H1 (cell line): ENCODE measurements at regions not wholly inside any gene's neighbourhood (a gene's known extent, or its start where the extent isn't known, plus 50 kb on each side); places are given as distances from the start of the nearest gene placed in this dataset.

Source experiments
- CTCF ChIA-PET: fragments of 300-600 bp; sonication (Branson Sonifier 250); formaldehyde crosslinking; loops from one replicate; lab custom pipeline; 2021; ENCODE audit not compliant: partially characterized antibody; lab: Charles Lee
- POLR2A ChIA-PET: fragments of 300-600 bp; sonication (Branson Sonifier 250); formaldehyde crosslinking; loops from one replicate; lab custom pipeline; 2021; ENCODE audit warnings: inconsistent platforms; ENCODE audit not compliant: partially characterized antibody; lab: Charles Lee
- DNase-seq, 2 experiments: peaks; one replicate each; pipeline versions ENCODE4 v3.0.0 to v3.0.0-alpha.2; 2010 to 2022; ENCODE audit warnings: low spot score in 2 of 2, low read depth in 1 of 2, mixed read lengths in 1 of 2
- FAIRE-seq: peaks from 2 replicates; lab custom pipeline; 2011; peaks lifted over from hg19 to GRCh38; lab: Jason Lieb, UNC
- H2AFZ ChIP-seq: 2 replicates; pipeline ENCODE4 v1.8.1; 2012; ENCODE audit warnings: low read length, inconsistent platforms
- H2AK5ac ChIP-seq: 2 replicates; pipeline ENCODE4 v1.6.1; 2013; ENCODE audit warnings: low read depth, low read length
- H2BK120ac ChIP-seq: replicated peaks from 2 replicates; pipeline ENCODE3; 2013; ENCODE audit warnings: low read depth, low read length, inconsistent platforms
- H2BK12ac ChIP-seq: 2 replicates; pipeline ENCODE4 v1.6.1; 2013; ENCODE audit warnings: low read depth, low read length
- H2BK15ac ChIP-seq: 2 replicates; pipeline ENCODE4 v1.6.1; 2013; ENCODE audit warnings: low read length
- H2BK20ac ChIP-seq: 2 replicates; pipeline ENCODE4 v1.6.1; 2013; ENCODE audit warnings: low read length
- H2BK5ac ChIP-seq: 2 replicates; pipeline ENCODE4 v1.6.1; 2013; ENCODE audit warnings: low read depth, low read length
- H3K14ac ChIP-seq: 2 replicates; pipeline ENCODE4 v1.6.1; 2013; ENCODE audit warnings: inconsistent platforms; ENCODE audit not compliant: insufficient read length
- H3K18ac ChIP-seq: 2 replicates; pipeline ENCODE4 v1.6.1; 2013; ENCODE audit warnings: low read length; ENCODE audit errors: extremely low read depth
- H3K23ac ChIP-seq: 2 replicates; pipeline ENCODE4 v1.6.1; 2013; ENCODE audit warnings: inconsistent platforms; ENCODE audit not compliant: insufficient read length
- H3K23me2 ChIP-seq: 2 replicates; pipeline ENCODE4 v1.6.1; 2013; ENCODE audit warnings: low read depth, low read length
- H3K27ac ChIP-seq: 2 replicates; pipeline ENCODE4 v1.6.1; 2011; ENCODE audit warnings: low read depth, low read length, inconsistent platforms
- H3K27me3 ChIP-seq, 4 experiments: replicated peaks in 1 of 4; 1 replicate in 1 of 4; 2 replicates in 3 of 4; pipeline versions ENCODE4 v1.6.1 to v1.8.1; 2011 to 2013; ENCODE audit warnings: low read length in 3 of 4, mild to moderate bottlenecking in 3 of 4, inconsistent platforms in 2 of 4, mixed read lengths in 2 of 4, moderate library complexity in 1 of 4; ENCODE audit not compliant: control insufficient read depth in 3 of 4, insufficient read depth in 3 of 4; ENCODE audit errors: extremely low read depth in 1 of 4
- H3K36me3 ChIP-seq, 4 experiments: 2 replicates each; pipeline versions ENCODE4 v1.6.1 to v1.8.1; 2011 to 2013; ENCODE audit warnings: mild to moderate bottlenecking in 4 of 4, low read length in 3 of 4, moderate library complexity in 2 of 4, control low read depth in 1 of 4, inconsistent platforms in 1 of 4; ENCODE audit not compliant: insufficient read depth in 4 of 4, control insufficient read depth in 2 of 4
- H3K4ac ChIP-seq: replicated peaks from 2 replicates; pipeline ENCODE3; 2013; ENCODE audit warnings: low read length, low read depth, mixed read lengths, inconsistent platforms; ENCODE audit not compliant: insufficient read length
- H3K4me1 ChIP-seq, 4 experiments: replicated peaks in 1 of 4; 1 replicate in 1 of 4; 2 replicates in 3 of 4; pipeline versions ENCODE4 v1.6.1 to v1.8.1; 2011 to 2013; ENCODE audit warnings: low read length in 3 of 4, inconsistent platforms in 2 of 4, mixed read lengths in 1 of 4; ENCODE audit not compliant: insufficient read depth in 4 of 4, control insufficient read depth in 3 of 4
- H3K4me2 ChIP-seq, 2 experiments: 2 replicates each; pipeline versions ENCODE4 v1.6.1 to v1.8.1; 2011 to 2013; ENCODE audit warnings: low read depth in 2 of 2, low read length in 2 of 2, control low read depth in 1 of 2, inconsistent platforms in 1 of 2, mild to moderate bottlenecking in 1 of 2; ENCODE audit not compliant: insufficient read depth in 1 of 2
- H3K4me3 ChIP-seq, 4 experiments: fragments of 200-600, 300-600 bp in 1 of 4; sonication (generic), shearing (Covaris generic), sonication (Bioruptor Twin) in 1 of 4; 2 replicates each; pipeline versions ENCODE4 v1.5.1 to v1.8.1; 2011 to 2016; ENCODE audit warnings: low read length in 4 of 4, low read depth in 3 of 4, control low read depth in 2 of 4, inconsistent platforms in 2 of 4, mild to moderate bottlenecking in 2 of 4, mixed read lengths in 1 of 4, moderate library complexity in 1 of 4; ENCODE audit not compliant: insufficient read depth in 2 of 4; ENCODE audit errors: extremely low read depth in 1 of 4
- H3K56ac ChIP-seq: replicated peaks from 2 replicates; pipeline ENCODE3; 2013; ENCODE audit warnings: low read depth, mild to moderate bottlenecking, mixed read lengths, low read length, inconsistent platforms; ENCODE audit not compliant: insufficient read length
- H3K79me1 ChIP-seq: 2 replicates; pipeline ENCODE4 v1.6.1; 2013; ENCODE audit warnings: low read depth, low read length, control low read depth
- H3K79me2 ChIP-seq, 2 experiments: 2 replicates each; pipeline versions ENCODE4 v1.6.1 to v1.8.1; 2012 to 2013; ENCODE audit warnings: low read length in 2 of 2, mild to moderate bottlenecking in 2 of 2, inconsistent platforms in 1 of 2; ENCODE audit not compliant: insufficient read depth in 2 of 2, control insufficient read depth in 1 of 2
- H3K9ac ChIP-seq, 4 experiments: replicated peaks in 1 of 4; 1 replicate in 1 of 4; 2 replicates in 3 of 4; pipeline versions ENCODE4 v1.6.1 to v1.8.1; 2011 to 2013; ENCODE audit warnings: low read depth in 3 of 4, low read length in 3 of 4, control low read depth in 2 of 4, mild to moderate bottlenecking in 2 of 4, moderate library complexity in 2 of 4, inconsistent platforms in 1 of 4; ENCODE audit errors: extremely low read depth in 1 of 4
- H3K9me3 ChIP-seq, 2 experiments: 2 replicates each; pipeline versions ENCODE4 v1.6.1 to v1.8.1; 2012 to 2013; ENCODE audit warnings: mild to moderate bottlenecking in 2 of 2, moderate library complexity in 2 of 2, control low read depth in 1 of 2, inconsistent platforms in 1 of 2, low read depth in 1 of 2, low read length in 1 of 2, mixed read lengths in 1 of 2; ENCODE audit not compliant: insufficient read depth in 2 of 2
- H4K20me1 ChIP-seq, 2 experiments: replicated peaks in 1 of 2; 2 replicates each; pipeline versions ENCODE3 to v1.8.1; 2011 to 2013; ENCODE audit warnings: inconsistent platforms in 2 of 2, low read length in 2 of 2, mild to moderate bottlenecking in 1 of 2; ENCODE audit not compliant: insufficient read depth in 2 of 2, control insufficient read depth in 1 of 2
- H4K5ac ChIP-seq: 2 replicates; pipeline ENCODE4 v1.6.1; 2013; ENCODE audit warnings: low read length, low read depth, mixed read lengths, inconsistent platforms; ENCODE audit not compliant: insufficient read length
- H4K8ac ChIP-seq: 2 replicates; pipeline ENCODE4 v1.8.0; 2013; ENCODE audit warnings: mild to moderate bottlenecking, moderate library complexity, low read length, inconsistent platforms; ENCODE audit not compliant: insufficient read depth; ENCODE audit errors: extremely low read depth
- H4K91ac ChIP-seq: replicated peaks from 2 replicates; pipeline ENCODE3; 2013; ENCODE audit warnings: low read length, mixed read lengths, inconsistent platforms; ENCODE audit not compliant: insufficient read length
- CBX8 ChIP-seq: fragments of 300-800, 300-1000 bp; sonication (generic); IDR thresholded peaks from 2 replicates; pipeline ENCODE4 v1.7.1; 2016; ENCODE audit warnings: low read depth, low read length, borderline replicate concordance
- KDM4A ChIP-seq: IDR thresholded peaks from one replicate; pipeline ENCODE4 v1.7.1; 2012; ENCODE audit warnings: low read depth, mild to moderate bottlenecking, moderate library complexity, low read length, inconsistent platforms; ENCODE audit not compliant: severe bottlenecking
- NANOG ChIP-seq: IDR thresholded peaks from 2 replicates; pipeline ENCODE4 v1.6.1; 2011; ENCODE audit warnings: low read length, low read depth, mild to moderate bottlenecking, inconsistent platforms; ENCODE audit not compliant: insufficient read depth, poor library complexity, severe bottlenecking
- RAD21 ChIP-seq, 2 experiments: IDR thresholded peaks in 1 of 2; conservative IDR thresholded peaks in 1 of 2; 2 replicates each; pipeline ENCODE4 v1.6.1; 2011; ENCODE audit warnings: low read depth in 2 of 2, low read length in 2 of 2, improper control_type of control experiment in 1 of 2, inconsistent platforms in 1 of 2, mild to moderate bottlenecking in 1 of 2, moderate library complexity in 1 of 2
- SIN3A ChIP-seq, 2 experiments: IDR thresholded peaks in 1 of 2; conservative IDR thresholded peaks in 1 of 2; 2 replicates each; pipeline ENCODE4 v1.6.1; 2011 to 2012; ENCODE audit warnings: low read length in 2 of 2, improper control_type of control experiment in 1 of 2, low read depth in 1 of 2, mild to moderate bottlenecking in 1 of 2
- WGBS, 2 experiments: shearing (Covaris generic) in 1 of 2; methylation state at CpG; one replicate each; pipeline versions ENCODE4 v1.1.6 to v1.1.7; 2013 to 2015; ENCODE audit warnings: low lambda C conversion rate in 2 of 2, mixed read lengths in 2 of 2, inconsistent platforms in 1 of 2, low coverage in 1 of 2, missing lambda C conversion rate in 1 of 2; ENCODE audit not compliant: insufficient replicate concordance in 2 of 2, insufficient coverage in 1 of 2, insufficient read length in 1 of 2; ENCODE audit errors: extremely low coverage in 1 of 2, missing lambda C conversion rate in 1 of 2; 5-methylcytosine and 5-hydroxymethylcytosine counted together
- TF ChIP-seq, protein P1 (sequence below), 3 experiments: IDR thresholded peaks; 1 replicate in 2 of 3; 2 replicates in 1 of 3; pipeline versions ENCODE4 v1.5.1 to v1.6.1; 2011; ENCODE audit warnings: low read length in 3 of 3, mild to moderate bottlenecking in 3 of 3, inconsistent platforms in 2 of 3, low read depth in 1 of 3, moderate library complexity in 1 of 3; ENCODE audit not compliant: insufficient read depth in 1 of 3; ENCODE audit errors: control extremely low read depth in 1 of 3

DNA sequence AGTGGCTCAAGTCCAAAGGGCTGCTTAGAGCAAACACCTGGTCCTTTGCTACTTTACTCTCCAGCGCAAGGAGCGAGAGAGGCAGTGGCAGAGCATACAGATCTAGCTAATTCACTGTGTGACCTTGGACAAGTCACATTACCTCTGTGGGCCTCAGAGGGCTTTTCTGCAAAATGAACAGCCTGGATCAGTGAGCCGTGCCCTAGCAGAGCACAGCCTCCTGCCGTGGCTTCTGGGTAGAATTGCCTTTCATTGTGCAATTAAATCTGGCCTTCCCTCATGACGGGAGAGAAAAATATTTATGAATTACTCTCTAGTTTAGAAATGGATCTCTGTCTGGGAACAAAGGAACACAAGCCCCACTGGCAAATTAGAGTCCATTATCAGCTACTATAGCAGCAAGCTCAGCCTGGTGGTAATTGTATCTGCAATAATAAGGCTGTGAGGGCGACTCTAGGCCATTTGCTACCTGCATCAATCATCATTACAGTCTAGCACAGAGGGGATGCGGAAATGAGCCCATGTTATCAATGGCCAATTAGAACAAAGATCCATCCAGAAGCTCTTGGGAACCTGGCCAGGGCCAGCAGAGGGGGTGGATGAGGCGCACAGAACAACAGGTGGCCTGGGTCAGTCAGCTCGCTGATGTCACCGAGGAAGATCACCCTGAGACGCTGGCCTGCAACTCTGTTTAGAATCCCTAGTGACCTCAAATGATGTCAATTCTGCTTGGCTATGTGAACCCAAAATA, 114.2 kb upstream of the LY86 start:
- no peak overlapping the region for H2BK20ac ChIP-seq
- H3K27ac ChIP-seq = no peak overlapping the region
- H3K4me3 ChIP-seq = no peak overlapping the region
- TF ChIP-seq NANOG (no peak), SIN3A (conservative IDR thresholded peaks at IDR 0.05 in 1 of 2, IDR thresholded peaks at IDR 0.05 in 1 of 2; ENCODE audit: low read depth in 1 of 2, low read length in 2 of 2) (no peak), CBX8 (no peak), RAD21 (IDR thresholded peaks at IDR 0.05 in 1 of 2, conservative IDR thresholded peaks at IDR 0.05 in 1 of 2; ENCODE audit: low read depth in 2 of 2, low read length in 2 of 2) (0 out of 4 replicates have a peak, but pooled peaks of 1 of the 2 experiments have one; percentile 11), KDM4A (no peak)
- TF ChIP-seq, protein P1, sequence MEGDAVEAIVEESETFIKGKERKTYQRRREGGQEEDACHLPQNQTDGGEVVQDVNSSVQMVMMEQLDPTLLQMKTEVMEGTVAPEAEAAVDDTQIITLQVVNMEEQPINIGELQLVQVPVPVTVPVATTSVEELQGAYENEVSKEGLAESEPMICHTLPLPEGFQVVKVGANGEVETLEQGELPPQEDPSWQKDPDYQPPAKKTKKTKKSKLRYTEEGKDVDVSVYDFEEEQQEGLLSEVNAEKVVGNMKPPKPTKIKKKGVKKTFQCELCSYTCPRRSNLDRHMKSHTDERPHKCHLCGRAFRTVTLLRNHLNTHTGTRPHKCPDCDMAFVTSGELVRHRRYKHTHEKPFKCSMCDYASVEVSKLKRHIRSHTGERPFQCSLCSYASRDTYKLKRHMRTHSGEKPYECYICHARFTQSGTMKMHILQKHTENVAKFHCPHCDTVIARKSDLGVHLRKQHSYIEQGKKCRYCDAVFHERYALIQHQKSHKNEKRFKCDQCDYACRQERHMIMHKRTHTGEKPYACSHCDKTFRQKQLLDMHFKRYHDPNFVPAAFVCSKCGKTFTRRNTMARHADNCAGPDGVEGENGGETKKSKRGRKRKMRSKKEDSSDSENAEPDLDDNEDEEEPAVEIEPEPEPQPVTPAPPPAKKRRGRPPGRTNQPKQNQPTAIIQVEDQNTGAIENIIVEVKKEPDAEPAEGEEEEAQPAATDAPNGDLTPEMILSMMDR (IDR thresholded peaks at IDR 0.05; ENCODE audit: control extremely low read depth in 1 of 3, insufficient read depth in 1 of 3, low read depth in 1 of 3, low read length in 3 of 3) = peak in 2 of 3 experiments; percentile 4 to 20; a peak in 2 of 4 replicates
- H2BK12ac ChIP-seq = no peak overlapping the region
- H2BK15ac ChIP-seq = no peak overlapping the region
- no peaks in the 10 kb centered on the region for H3K27me3 ChIP-seq
- H3K4me2 ChIP-seq = no peak overlapping the region
- no peak overlapping the region for H2BK5ac ChIP-seq
- no peaks in the 10 kb centered on the region for H3K79me1 ChIP-seq
- H4K91ac ChIP-seq = no peak overlapping the region
- no peaks in the 10 kb centered on the region for H4K20me1 ChIP-seq
- DNase-seq (no peak), FAIRE-seq (no peak)
- H2BK120ac ChIP-seq = no peak overlapping the region
- no peak overlapping the region for H2AK5ac ChIP-seq
- H3K36me3 ChIP-seq = no peaks in the 10 kb centered on the region
- H2AFZ ChIP-seq = no peak overlapping the region
- no peak overlapping the region for H3K18ac ChIP-seq
- 0 out of 7 replicates have a peak, but pooled peaks cover 0 to 3% (median 0%) of the 10 kb centered on the region in 4 experiments for H3K4me1 ChIP-seq
- H3K79me2 ChIP-seq = no peaks in the 10 kb centered on the region
- H3K23ac ChIP-seq = no peak overlapping the region
- H3K56ac ChIP-seq = no peak overlapping the region
- no peak overlapping the region for H3K9ac ChIP-seq
- no peaks in the 10 kb centered on the region for H3K23me2 ChIP-seq
- H4K5ac ChIP-seq = no peak overlapping the region
- 82% methylated on average over 11 of the region's 11 CpGs; no CpG with 5 or more reads in 1 of the 2 experiments for WGBS, 2 experiments
- no peaks in the 10 kb centered on the region for H3K9me3 ChIP-seq
- H4K8ac ChIP-seq = no peak overlapping the region
- no peak overlapping the region for H3K14ac ChIP-seq
- no peak overlapping the region for H3K4ac ChIP-seq
- ChIA-PET POLR2A (interaction anchor here (1.4 kb wide), 1 partner anchor 72 kb away, joined by 4 read pairs; no protein-coding TSS in a partner anchor), CTCF (no interaction called here)
